Ecto neural progenitor cell (in vitro differentiated cells): ENCODE measurements at regions not wholly inside any gene's neighbourhood (a gene's known extent, or its start where the extent isn't known, plus 50 kb on each side); places are given as distances from the start of the nearest gene placed in this dataset.

Experiments
- DNase-seq: peaks from one replicate; pipeline ENCODE4 v3.0.0-alpha.2; 2018; ENCODE audit warnings: low spot score

- no peak for DNase-seq
Measured at GRCh38 chr12:30437616-30438015, 258.1 kb downstream of the IPO8 start.

GRCh38 chr12:30437044-30437443 lies 258.6 kb downstream of the IPO8 start:
- DNase-seq = no peak

DNA sequence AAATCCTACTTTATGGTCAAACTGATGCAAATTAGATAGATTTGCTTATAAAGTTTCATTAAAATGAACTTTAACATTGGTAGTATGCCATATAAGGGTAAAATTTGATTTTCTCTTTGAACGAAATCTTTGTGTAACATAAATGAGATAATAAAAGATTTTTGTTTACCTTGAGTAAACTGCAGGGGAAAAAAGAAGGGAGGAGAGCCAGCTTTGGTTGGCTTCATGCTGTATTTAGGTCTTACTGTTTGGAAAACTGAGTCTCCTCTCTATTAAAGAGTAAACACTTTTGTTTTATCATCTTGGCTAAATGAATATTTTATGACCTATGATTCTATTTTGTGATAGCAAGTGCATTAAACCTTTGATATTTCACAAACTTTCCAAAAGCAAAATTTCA lies 267.6 kb downstream of the IPO8 start:
- DNase-seq = no peak

DNA sequence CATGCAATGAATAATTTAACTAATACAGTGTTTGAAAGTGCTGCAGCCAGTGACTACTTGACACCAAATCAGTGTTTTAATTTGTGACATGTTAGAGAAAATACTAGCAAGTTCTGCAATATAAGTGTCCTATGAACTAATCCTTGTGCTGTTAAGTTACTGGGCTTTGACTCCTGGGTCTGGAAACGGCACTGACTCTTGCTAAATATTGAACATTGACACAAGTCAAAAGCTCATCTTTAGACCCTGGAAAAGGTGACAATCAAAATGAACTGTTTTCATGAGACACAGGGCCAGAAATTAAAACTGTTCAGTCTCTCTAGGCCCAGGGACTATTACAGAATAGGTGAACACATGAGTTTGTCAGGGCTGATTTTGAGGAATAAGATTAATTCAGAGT lies 268.1 kb downstream of the IPO8 start:
- DNase-seq = no peak

- DNase-seq = no peak
Measured at GRCh38 chr12:30425445-30425844, 270.2 kb downstream of the IPO8 start.

DNA sequence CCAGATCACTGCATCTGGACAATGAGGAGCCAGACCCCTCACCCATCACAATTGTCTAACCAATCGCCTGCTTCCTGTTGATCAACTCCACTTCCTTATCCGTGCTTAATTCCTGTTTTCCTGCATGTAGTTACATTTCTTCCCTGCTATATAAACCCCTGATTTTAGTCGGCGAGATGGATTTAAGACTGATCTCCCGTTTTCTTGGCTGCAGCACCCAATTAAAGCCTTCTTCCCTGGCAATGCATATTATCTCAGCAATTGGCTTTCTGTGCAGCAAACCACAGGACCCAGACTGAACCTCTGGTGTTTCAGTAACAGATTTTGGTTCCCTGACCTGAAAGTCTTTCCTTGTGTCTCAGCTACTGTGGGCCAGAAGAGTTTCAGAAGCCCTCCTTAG lies 272.3 kb downstream of the IPO8 start:
- no peak for DNase-seq

- no peak for DNase-seq
Measured at GRCh38 chr12:30422844-30423243, 272.8 kb downstream of the IPO8 start.

DNA sequence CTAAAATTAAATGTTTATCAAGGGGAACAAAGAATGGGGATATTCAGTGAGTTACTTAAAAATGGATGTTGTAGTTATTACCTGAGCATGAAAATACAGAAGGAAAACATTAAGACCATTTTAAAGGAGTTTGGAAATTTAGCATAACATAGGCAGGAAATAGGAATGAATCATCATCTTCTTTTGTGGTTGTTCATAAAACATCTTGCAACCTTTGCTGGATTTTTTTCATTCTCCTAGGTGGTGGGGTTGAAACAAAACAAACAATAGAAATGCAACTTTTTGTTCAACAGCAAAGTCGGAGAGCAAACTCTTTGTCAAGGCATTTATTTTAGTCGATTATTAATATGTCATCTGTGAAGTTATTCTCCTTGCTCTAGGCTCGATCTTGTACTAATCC lies 275.1 kb downstream of the IPO8 start:
- no peak for DNase-seq

GRCh38 chr12:30417697-30418231 lies 277.9 kb downstream of the IPO8 start:
- no peak for DNase-seq

DNA sequence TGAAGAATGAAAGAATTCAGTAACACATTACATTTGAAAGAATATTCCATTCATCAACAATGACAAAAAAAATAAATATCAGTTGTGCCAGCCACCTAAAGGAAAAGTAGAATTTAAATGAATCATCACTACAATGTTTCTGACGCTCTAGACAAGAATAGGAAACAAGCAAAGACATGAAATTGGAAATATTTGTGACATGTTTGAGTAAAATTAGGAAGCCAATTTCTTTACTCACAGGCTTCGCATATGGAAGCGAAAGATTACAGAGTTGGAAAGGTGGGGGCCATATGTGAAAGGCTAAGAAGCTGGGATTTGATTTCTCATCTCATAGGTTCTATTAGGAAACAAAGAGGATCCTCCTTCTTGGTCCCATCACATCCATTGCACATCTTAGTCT lies 279.0 kb downstream of the IPO8 start:
- DNase-seq = no peak

GRCh38 chr12:30415777-30416176 lies 279.9 kb downstream of the IPO8 start:
- no peak for DNase-seq

DNA sequence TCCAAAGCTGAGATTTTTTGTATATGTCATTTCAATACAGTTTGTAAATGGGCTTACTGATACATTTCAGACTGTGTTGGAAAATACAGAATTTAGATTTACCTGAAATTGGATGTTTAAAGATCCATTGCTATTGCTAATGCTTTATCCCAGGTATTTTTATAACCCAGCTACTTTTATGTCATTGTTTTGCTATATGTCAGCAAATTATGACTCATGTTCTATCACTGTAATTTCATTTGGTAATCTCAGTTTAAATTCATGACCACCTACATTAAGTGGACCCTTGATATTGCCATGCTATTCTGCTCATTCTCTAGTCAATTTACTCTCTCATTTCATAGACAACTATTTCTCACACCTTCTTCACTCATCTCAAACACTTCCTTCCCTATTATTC lies 281.2 kb downstream of the IPO8 start:
- no peak for DNase-seq

DNA sequence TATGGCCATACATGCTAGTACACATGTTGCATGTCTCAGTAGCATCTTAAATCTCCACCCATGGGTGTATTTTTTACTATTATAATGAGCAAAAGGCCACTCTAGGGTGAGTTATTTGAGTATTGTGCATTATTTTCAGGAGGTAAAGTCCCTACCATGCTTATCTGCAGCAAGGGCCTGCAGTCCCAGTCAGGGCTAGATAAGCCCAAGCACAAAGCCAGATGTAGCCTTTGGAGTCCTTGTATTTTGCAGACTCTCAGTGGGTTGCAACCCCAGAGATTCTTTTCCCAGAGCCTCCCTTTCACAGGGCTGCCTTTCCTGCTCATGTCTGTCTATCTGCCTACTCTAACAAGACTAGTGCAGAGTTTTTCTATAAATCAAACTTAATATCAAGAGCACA lies 295.3 kb downstream of the IPO8 start:
- no peak for DNase-seq

- DNase-seq = no peak
Measured at GRCh38 chr12:30399859-30400258, 295.8 kb downstream of the IPO8 start.

DNA sequence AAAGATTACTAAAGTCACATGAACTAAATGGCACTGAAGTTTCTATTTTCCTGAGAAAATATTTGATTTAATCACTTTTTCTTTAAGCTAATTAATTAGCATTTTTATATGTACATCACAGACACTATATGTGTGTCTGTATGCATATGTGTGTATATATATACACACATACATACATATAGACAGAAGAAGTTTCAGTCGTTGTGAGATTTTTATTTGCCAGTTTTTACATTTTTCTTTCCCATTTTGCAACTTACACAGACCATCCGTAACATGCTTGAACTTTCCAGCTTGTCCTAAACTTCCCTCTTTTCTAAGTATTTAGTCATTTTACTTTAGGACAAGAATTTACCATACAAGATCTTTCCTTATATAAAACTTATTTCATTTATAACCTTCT lies 299.1 kb downstream of the IPO8 start:
- DNase-seq = no peak

DNA sequence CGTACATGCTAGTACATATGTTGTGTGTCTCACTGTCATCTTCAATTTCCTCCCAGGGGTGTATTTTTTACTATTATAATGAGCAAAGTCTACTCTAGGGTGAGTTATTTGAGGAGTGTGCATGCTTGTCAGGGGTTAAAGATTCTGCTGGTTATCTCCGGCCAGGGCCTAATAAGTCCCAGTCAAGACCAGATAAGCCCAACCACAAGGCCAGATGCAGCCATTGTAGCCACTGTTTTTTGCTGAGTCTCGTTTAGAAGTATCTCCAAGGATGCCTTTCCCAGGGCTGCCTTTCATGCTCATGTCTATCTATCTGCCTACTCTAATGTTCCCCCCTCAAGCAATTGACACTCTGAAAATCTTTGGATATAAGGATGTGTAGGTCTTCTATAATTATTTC lies 300.5 kb downstream of the IPO8 start:
- DNase-seq = no peak

DNA sequence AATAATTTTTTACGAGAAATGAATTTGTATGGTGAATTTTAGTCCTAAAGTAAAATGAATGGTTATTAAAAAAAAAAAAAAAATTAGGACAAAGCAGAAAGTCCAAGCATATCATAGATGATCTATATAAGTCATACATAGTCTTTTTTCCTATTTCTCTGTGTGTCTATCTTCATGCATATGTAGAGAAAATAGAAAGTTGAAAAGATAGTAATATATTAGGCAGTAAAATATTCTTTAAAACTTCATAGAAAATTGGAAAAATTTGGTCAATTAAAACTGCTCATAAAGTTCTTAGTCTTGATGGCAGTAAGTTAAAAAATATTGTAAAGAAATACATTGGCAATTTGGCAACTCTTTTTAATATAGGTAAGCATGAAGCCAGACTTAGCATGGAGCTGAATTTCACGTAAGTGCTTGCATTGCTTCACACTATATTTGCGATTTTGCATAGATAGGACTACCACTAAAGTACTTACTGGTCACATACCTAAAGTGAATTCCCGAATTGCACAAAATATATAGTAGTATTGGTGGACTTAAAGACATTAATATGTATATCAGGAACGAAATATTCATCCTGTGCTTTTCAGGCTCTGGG lies 303.8 kb downstream of the IPO8 start:
- DNase-seq = no peak

DNA sequence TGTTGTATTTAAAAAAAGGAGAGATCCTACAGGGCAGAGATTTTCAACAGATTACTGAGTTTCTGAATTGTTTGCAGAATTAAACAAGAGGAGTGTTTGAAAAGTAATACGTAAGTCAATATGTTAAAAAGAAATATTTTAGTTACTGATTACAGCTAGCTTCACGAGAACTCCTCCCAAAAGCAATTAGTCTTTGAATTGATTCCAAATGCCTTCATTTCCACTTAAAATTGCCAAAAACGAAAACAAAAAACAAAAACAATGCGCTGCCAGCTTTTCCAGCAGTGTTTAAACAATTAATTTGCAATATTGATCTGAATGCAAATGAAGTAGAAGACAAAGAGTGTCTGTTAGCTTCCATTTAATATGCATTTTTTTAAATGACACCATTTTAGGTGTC lies 310.0 kb downstream of the IPO8 start:
- no peak for DNase-seq

- no peak for DNase-seq
Measured at GRCh38 chr12:30384976-30385375, 310.7 kb downstream of the IPO8 start.

- no peak for DNase-seq
Measured at GRCh38 chr12:30378307-30378706, 317.4 kb downstream of the IPO8 start.

- no peak for DNase-seq
Measured at GRCh38 chr12:30364822-30365221, 330.8 kb downstream of the IPO8 start.

- no peak for DNase-seq
Measured at GRCh38 chr12:30361145-30361544, 334.5 kb downstream of the IPO8 start.

DNA sequence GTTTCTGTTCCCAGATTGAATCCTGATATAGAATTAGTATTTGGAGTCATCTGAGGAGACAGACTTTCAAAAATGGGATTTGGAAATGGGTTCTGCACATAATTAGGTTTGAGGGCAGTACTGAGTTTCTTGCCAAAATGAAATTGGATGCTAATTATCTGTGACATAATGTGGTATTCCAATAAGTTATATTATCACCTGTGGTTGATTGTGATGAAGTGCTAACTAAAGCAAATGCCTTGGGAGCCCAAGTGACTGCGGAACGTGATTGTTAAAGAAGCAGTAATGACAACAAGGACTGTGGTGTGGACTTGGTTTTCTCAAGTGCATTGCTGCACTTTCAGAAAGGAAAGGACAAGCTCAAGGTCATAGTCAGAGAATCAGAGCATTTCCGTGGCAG lies 337.0 kb downstream of the IPO8 start:
- no peak for DNase-seq

DNA sequence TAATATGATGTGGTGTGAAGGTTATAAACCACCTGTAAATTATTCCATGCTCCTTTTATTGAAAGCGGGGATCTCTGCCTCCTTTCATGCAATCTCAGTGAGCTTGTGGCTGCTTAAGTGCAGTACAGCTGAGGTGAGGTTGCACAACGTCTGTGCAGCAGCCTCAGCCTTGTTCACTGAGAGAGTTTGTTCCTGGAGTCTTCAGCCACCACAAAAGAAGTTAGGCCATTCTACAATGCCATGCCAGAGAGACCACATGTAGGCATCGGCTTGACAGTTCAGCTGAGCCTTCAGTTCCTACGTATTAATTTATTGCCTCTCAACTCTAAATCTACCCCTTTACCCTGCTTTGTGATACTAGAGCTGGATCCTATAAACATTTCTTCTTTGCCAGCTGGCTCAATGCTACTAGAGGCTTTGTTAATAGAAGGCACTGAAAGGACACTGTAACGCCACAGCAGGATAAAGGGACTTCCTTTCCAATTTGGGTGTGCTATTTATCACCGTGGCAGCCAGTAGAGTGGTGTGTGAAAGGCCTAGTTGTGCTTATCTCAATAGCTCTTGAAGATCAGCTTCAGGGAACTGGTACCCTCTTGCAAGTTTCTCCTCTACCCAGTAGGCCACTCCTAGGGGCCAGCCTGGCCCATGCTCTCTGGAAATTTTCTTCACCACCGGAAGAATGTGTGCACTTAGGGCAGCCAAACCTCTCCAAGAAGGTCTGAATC lies 337.7 kb downstream of the IPO8 start:
- DNase-seq = no peak
